ENCODE measurements at regions not wholly inside any gene's neighbourhood (a gene's known extent, or its start where the extent isn't known, plus 50 kb on each side); places are given as distances from the start of the nearest gene placed in this dataset.

DNA sequence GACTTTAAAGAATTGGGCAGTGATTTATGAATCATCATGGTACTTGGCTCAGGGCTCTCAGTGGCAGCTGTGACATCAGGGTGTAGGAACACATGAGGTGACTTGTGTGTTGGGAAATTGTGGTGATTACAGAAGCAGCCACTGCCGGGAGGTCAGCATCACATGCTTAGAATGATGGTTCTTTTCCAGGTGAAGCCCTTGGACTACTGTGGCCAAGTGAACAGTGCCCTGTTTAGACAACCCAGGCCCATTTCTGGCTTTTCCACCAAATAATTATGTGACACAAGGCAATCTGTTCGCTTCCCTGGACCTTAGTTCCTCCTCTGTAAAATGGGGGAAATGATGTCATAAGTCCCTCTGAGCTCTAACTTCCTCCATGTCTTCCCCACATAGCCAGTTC, 139.7 kb upstream of the ROPN1 start:
- TF ChIP-seq, protein P1, sequence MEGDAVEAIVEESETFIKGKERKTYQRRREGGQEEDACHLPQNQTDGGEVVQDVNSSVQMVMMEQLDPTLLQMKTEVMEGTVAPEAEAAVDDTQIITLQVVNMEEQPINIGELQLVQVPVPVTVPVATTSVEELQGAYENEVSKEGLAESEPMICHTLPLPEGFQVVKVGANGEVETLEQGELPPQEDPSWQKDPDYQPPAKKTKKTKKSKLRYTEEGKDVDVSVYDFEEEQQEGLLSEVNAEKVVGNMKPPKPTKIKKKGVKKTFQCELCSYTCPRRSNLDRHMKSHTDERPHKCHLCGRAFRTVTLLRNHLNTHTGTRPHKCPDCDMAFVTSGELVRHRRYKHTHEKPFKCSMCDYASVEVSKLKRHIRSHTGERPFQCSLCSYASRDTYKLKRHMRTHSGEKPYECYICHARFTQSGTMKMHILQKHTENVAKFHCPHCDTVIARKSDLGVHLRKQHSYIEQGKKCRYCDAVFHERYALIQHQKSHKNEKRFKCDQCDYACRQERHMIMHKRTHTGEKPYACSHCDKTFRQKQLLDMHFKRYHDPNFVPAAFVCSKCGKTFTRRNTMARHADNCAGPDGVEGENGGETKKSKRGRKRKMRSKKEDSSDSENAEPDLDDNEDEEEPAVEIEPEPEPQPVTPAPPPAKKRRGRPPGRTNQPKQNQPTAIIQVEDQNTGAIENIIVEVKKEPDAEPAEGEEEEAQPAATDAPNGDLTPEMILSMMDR (conservative IDR thresholded peaks at IDR 0.05) = no peak
- no peak for TF ChIP-seq EZH2 (IDR thresholded peaks at IDR 0.05; ENCODE audit: low read depth)
